ENCODE measurements at regions not wholly inside any gene's neighbourhood (a gene's known extent, or its start where the extent isn't known, plus 50 kb on each side); places are given as distances from the start of the nearest gene placed in this dataset.

GRCh38 chr20:40536808-40537207, 152.2 kb downstream of the MAFB start:
- no peaks in the 10 kb centered on the region for H3K36me3 ChIP-seq (replicated peaks in 1 of 2; ENCODE audit: control insufficient read depth in 1 of 2, insufficient read depth in 2 of 2, low read length in 2 of 2)
- TF ChIP-seq CTCF (IDR thresholded peaks at IDR 0.05), result no peak
- H3K79me2 ChIP-seq (ENCODE audit: insufficient read depth, low read length), result no peaks in the 10 kb centered on the region
- no peak overlapping the region for H2AFZ ChIP-seq (ENCODE audit: insufficient read depth, low read depth, low read length, poor library complexity, severe bottlenecking)
- H3K27me3 ChIP-seq (ENCODE audit: control insufficient read depth in 2 of 2, insufficient read depth in 2 of 2, low read length in 2 of 2), result peaks cover 18 to 22% of the 10 kb centered on the region in 2 donors
- H3K4me2 ChIP-seq (replicated peaks; ENCODE audit: extremely low read depth, low read length, poor library complexity, severe bottlenecking), result no peak overlapping the region
- intact Hi-C loops (cut with micrococcal nuclease), result no loop called here
- no peaks in the 10 kb centered on the region for H4K20me1 ChIP-seq (ENCODE audit: insufficient read depth, low read length)
- Mint-ChIP-seq H3K4me1 (peaks cover 2% of the 10 kb centered on the region), H3K4me3 (no peak overlapping the region), H3K36me3 (no peaks in the 10 kb centered on the region), H3K27ac (no peak overlapping the region), H3K27me3 (ENCODE audit: low read depth in 3 of 3) (peaks cover 17 to 50% (median 19%) of the 10 kb centered on the region in 3 donors), H3K9me3 (peaks cover 4 to 19% (median 13%) of the 10 kb centered on the region in 7 donors)
- no peak overlapping the region for H3K27ac ChIP-seq (ENCODE audit: low read depth in 1 of 2, low read length in 2 of 2)
- H3K9ac ChIP-seq (ENCODE audit: insufficient read depth, low read length, poor library complexity, severe bottlenecking), result no peak overlapping the region
- no peaks in the 10 kb centered on the region for H3K4me1 ChIP-seq (ENCODE audit: control insufficient read depth in 1 of 2, insufficient read depth in 2 of 2, low read length in 2 of 2)
- peaks cover 7 to 12% of the 10 kb centered on the region in 2 donors for H3K9me3 ChIP-seq (replicated peaks in 1 of 2; ENCODE audit: control insufficient read depth in 1 of 2, insufficient read depth in 1 of 2, low read length in 2 of 2)
- 94% methylated on average over 3 of the region's 4 CpGs for WGBS (ENCODE audit: insufficient coverage)
- no peak overlapping the region for H3K4me3 ChIP-seq (replicated peaks in 1 of 3; ENCODE audit: low read depth in 2 of 3, low read length in 3 of 3)
- no peak for DNase-seq

DNA sequence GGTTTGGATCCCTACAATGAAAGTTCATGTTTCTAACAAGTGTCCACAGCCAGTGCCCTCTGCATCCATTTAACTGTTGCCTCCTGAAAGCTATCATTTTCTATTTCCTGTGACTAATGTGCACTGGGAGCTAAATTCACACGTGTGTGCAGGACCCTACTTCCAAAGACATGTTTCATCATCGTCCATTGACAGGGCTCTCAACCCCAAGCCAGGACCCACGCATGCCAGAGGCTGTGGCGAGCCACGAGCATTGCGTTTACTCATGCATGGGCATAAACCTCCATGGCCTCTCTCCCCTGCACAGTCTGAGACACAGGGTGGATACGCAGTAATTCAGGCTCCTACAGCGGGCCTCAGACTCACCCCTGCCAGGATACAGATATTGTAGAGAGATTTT, 153.2 kb downstream of the MAFB start:
- Histone ChIP-seq H3K4me2 (replicated peaks; ENCODE audit: extremely low read depth, low read length, poor library complexity, severe bottlenecking) (no peak overlapping the region), H3K27ac (ENCODE audit: low read depth in 1 of 2, low read length in 2 of 2) (no peak overlapping the region), H3K79me2 (ENCODE audit: insufficient read depth, low read length) (no peaks in the 10 kb centered on the region), H3K9ac (ENCODE audit: insufficient read depth, low read length, poor library complexity, severe bottlenecking) (no peak overlapping the region), H3K9me3 (replicated peaks in 1 of 2; ENCODE audit: control insufficient read depth in 1 of 2, insufficient read depth in 1 of 2, low read length in 2 of 2) (peaks cover 15 to 22% of the 10 kb centered on the region in 2 donors), H3K27me3 (ENCODE audit: control insufficient read depth in 2 of 2, insufficient read depth in 2 of 2, low read length in 2 of 2) (peaks cover 15 to 19% of the 10 kb centered on the region in 2 donors), H3K4me3 (replicated peaks in 1 of 3; ENCODE audit: low read depth in 2 of 3, low read length in 3 of 3) (no peak overlapping the region), H2AFZ (ENCODE audit: insufficient read depth, low read depth, low read length, poor library complexity, severe bottlenecking) (no peak overlapping the region), H3K4me1 (ENCODE audit: control insufficient read depth in 1 of 2, insufficient read depth in 2 of 2, low read length in 2 of 2) (no peaks in the 10 kb centered on the region), H4K20me1 (ENCODE audit: insufficient read depth, low read length) (no peaks in the 10 kb centered on the region), H3K36me3 (replicated peaks in 1 of 2; ENCODE audit: control insufficient read depth in 1 of 2, insufficient read depth in 2 of 2, low read length in 2 of 2) (no peaks in the 10 kb centered on the region)
- Mint-ChIP-seq H3K9me3 (peaks cover 13 to 28% (median 23%) of the 10 kb centered on the region in 7 donors), H3K4me3 (no peak overlapping the region), H3K4me1 (peaks cover 3% of the 10 kb centered on the region), H3K27me3 (ENCODE audit: low read depth in 3 of 3) (peaks cover 11 to 45% (median 17%) of the 10 kb centered on the region in 3 donors), H3K36me3 (peaks cover 0 to 3% of the 10 kb centered on the region in 2 donors), H3K27ac (no peak overlapping the region)
- TF ChIP-seq CTCF (IDR thresholded peaks at IDR 0.05), result no peak
- no peak for DNase-seq
- WGBS (ENCODE audit: insufficient coverage), result 58% methylated on average over 2 of the region's 8 CpGs
- intact Hi-C loops (cut with micrococcal nuclease), result no loop called here
